Nephron (organoid): ENCODE measurements at regions not wholly inside any gene's neighbourhood (a gene's known extent, or its start where the extent isn't known, plus 50 kb on each side); places are given as distances from the start of the nearest gene placed in this dataset.

ENCODE experiments used
- H3K27ac Mint-ChIP-seq, 3 experiments: 2 replicates each; pipeline ENCODE4 v1.8.0; 2020; ENCODE audit warnings: mixed read lengths in 3 of 3, mild to moderate bottlenecking in 2 of 3, moderate library complexity in 1 of 3
- H3K27me3 Mint-ChIP-seq: 2 replicates; pipeline ENCODE4 v1.8.0; 2021; ENCODE audit warnings: low read depth, mild to moderate bottlenecking, moderate library complexity, mixed read lengths
- H3K36me3 Mint-ChIP-seq: 2 replicates; pipeline ENCODE4 v1.8.0; 2020; ENCODE audit warnings: low read depth, mixed read lengths
- H3K4me1 Mint-ChIP-seq: 2 replicates; pipeline ENCODE4 v1.8.0; 2020; ENCODE audit warnings: mixed read lengths
- H3K4me3 Mint-ChIP-seq, 3 experiments: 2 replicates each; pipeline ENCODE4 v1.8.0; 2020; ENCODE audit warnings: mild to moderate bottlenecking in 3 of 3, mixed read lengths in 3 of 3, moderate library complexity in 2 of 3
- H3K9me3 Mint-ChIP-seq: 2 replicates; pipeline ENCODE4 v1.8.0; 2020; ENCODE audit warnings: mixed read lengths
- TF ChIP-seq, protein P1 (sequence below), 3 experiments: fragments of 200-600 bp; sonication (generic); IDR thresholded peaks; one replicate each; pipeline ENCODE4 v1.5.0; 2021; ENCODE audit warnings: antibody characterized with exemption in 3 of 3; ENCODE audit not compliant: unreplicated experiment in 3 of 3

DNA sequence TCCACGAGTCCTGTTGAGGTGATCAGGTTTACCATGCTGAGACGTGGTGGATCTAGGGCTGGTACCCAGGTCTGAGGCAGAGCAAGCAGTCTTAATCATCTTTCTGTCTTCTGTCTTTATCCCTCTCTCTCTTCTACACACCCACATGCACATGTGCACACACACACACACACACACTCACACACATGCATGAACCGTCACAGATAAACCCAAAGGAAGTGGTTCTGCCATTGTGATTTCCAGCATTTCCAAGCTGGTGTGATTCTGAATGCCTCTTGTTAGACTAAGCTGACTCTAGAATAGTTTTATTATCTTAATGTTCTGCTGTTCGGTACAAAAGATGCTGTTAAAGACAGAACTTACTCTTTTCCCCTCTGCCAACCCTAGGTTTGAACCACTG, 411.8 kb upstream of the SALL1 start:
- H3K9me3 Mint-ChIP-seq: peaks cover 6% of the 10 kb centered on the region
- H3K27ac Mint-ChIP-seq: no peak overlapping the region
- peaks cover 22% of the 10 kb centered on the region for H3K27me3 Mint-ChIP-seq
- peaks cover 3% of the 10 kb centered on the region for H3K36me3 Mint-ChIP-seq
- H3K4me3 Mint-ChIP-seq: no peak overlapping the region
- no peaks in the 10 kb centered on the region for H3K4me1 Mint-ChIP-seq
- TF ChIP-seq, protein P1, sequence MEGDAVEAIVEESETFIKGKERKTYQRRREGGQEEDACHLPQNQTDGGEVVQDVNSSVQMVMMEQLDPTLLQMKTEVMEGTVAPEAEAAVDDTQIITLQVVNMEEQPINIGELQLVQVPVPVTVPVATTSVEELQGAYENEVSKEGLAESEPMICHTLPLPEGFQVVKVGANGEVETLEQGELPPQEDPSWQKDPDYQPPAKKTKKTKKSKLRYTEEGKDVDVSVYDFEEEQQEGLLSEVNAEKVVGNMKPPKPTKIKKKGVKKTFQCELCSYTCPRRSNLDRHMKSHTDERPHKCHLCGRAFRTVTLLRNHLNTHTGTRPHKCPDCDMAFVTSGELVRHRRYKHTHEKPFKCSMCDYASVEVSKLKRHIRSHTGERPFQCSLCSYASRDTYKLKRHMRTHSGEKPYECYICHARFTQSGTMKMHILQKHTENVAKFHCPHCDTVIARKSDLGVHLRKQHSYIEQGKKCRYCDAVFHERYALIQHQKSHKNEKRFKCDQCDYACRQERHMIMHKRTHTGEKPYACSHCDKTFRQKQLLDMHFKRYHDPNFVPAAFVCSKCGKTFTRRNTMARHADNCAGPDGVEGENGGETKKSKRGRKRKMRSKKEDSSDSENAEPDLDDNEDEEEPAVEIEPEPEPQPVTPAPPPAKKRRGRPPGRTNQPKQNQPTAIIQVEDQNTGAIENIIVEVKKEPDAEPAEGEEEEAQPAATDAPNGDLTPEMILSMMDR (IDR thresholded peaks at IDR 0.05; ENCODE audit: unreplicated experiment in 3 of 3): no peak

DNA sequence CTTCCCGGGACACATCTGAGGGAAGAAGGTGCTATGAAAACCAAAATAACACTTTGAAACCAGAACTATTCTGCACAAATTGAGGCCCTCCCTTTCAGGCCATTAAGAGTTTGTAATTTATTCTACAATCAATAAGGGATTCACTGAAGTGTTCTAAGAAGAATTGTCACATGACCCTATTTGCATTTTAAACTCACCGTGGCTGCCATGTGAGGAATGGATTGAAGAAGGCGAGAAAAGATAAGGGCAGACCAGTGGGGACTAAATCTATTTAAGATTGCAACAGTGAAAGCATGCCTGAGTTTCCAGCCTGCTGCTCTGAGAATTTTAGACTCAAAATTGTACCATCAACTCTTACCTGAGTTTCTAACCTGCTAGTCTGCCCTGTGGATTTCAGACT, 408.8 kb upstream of the SALL1 start:
- peaks cover 46% of the 10 kb centered on the region for H3K27me3 Mint-ChIP-seq
- H3K4me3 Mint-ChIP-seq: no peak overlapping the region
- H3K4me1 Mint-ChIP-seq: peaks cover 12% of the 10 kb centered on the region
- H3K27ac Mint-ChIP-seq: no peak overlapping the region
- peaks cover 3% of the 10 kb centered on the region for H3K36me3 Mint-ChIP-seq
- TF ChIP-seq, protein P1 (IDR thresholded peaks at IDR 0.05; ENCODE audit: unreplicated experiment in 3 of 3): no peak
- H3K9me3 Mint-ChIP-seq: peaks cover 6% of the 10 kb centered on the region

DNA sequence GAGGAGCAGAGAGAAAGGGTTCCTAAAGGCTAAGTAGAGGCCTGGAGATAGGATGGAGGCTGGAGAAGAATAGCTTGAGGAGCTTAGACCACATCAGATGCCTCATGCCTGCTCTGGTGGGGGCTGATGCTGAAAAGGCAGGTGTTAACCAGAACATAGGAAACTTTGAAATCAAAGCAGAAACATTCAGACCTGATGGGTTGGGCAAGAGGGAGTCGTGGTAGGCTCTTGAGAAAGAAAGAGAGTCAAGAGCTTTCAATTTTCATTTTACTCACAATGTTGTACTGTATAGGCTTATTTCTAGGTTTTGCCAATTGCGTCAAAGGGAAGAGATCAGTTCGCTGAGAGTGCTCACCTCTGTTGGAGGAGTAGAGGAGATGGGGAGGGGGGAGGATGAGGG, 406.6 kb upstream of the SALL1 start:
- H3K36me3 Mint-ChIP-seq: no peaks in the 10 kb centered on the region
- no peaks in the 10 kb centered on the region for H3K9me3 Mint-ChIP-seq

DNA sequence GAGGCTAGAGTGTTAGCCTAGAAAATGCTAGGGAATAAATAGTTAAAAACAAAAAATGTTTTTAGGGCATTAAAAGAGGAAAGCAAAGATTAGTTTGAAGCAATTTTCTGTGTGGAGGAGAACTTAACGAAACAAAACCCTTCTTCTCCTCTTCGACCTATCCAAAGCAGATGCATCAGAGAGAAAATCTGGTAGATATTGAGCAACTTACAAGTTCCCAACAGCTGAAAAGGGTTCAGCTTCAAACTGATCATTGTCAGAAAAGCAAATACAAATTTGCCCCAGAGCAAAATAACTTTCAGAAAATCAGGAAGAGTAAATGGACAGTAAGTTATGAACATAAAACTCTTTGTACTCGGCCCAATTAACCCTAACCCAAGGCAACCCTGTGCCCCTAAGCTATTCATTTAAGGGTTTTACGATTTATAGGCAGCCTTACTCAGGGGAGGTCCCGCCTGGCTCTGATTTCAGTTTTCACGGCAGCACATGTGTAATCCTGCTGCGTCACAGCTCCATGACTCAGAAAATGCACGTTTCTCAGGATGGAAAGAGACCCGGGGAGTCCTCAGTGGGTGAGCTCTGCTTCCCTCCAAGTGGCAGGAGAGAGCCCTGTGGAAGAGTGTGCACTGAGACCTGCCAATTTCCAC, 405.7 kb upstream of the SALL1 start:
- peaks cover 43% of the 10 kb centered on the region for H3K27me3 Mint-ChIP-seq
- TF ChIP-seq, protein P1 (IDR thresholded peaks at IDR 0.05; ENCODE audit: unreplicated experiment in 3 of 3): no peak
- H3K4me1 Mint-ChIP-seq: peaks cover 12% of the 10 kb centered on the region
- peak overlapping the region in 1 of 3 experiments; percentile 15 for H3K27ac Mint-ChIP-seq
- H3K4me3 Mint-ChIP-seq: no peak overlapping the region
- no peaks in the 10 kb centered on the region for H3K9me3 Mint-ChIP-seq
- no peaks in the 10 kb centered on the region for H3K36me3 Mint-ChIP-seq

More for the DNA sequence above, 406.6 kb upstream of the SALL1 start:
- Mint-ChIP-seq H3K4me1 (peaks cover 12% of the 10 kb centered on the region), H3K27me3 (peaks cover 46% of the 10 kb centered on the region), H3K27ac (no peak overlapping the region), H3K4me3 (no peak overlapping the region)
- TF ChIP-seq, protein P1 (IDR thresholded peaks at IDR 0.05; ENCODE audit: unreplicated experiment in 3 of 3): no peak

DNA sequence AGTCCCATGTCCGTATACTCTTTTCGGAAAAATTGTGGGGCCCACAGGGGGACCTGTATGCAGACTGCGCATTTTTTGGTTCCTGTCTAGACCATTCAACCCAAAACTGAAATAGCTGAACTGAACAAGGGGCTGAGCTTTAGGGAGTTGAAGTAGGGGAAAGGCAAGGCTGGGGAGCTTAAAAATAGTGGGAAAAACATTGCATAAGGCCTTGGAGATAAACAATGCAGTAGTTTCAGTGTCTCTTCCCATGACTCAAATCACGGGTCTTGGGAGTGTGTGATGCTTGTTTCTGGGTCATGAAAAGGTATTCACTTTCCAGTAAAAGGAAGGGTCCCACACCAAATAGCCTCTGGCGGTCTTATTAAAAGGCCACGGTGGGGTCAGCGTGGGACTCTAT, 402.8 kb upstream of the SALL1 start:
- peaks cover 35% of the 10 kb centered on the region for H3K27me3 Mint-ChIP-seq
- H3K4me1 Mint-ChIP-seq: peaks cover 12% of the 10 kb centered on the region
- H3K4me3 Mint-ChIP-seq: no peak overlapping the region
- peaks cover 3% of the 10 kb centered on the region for H3K36me3 Mint-ChIP-seq
- H3K9me3 Mint-ChIP-seq: no peaks in the 10 kb centered on the region
- TF ChIP-seq, protein P1 (IDR thresholded peaks at IDR 0.05; ENCODE audit: unreplicated experiment in 3 of 3): no peak
- no peak overlapping the region for H3K27ac Mint-ChIP-seq

DNA sequence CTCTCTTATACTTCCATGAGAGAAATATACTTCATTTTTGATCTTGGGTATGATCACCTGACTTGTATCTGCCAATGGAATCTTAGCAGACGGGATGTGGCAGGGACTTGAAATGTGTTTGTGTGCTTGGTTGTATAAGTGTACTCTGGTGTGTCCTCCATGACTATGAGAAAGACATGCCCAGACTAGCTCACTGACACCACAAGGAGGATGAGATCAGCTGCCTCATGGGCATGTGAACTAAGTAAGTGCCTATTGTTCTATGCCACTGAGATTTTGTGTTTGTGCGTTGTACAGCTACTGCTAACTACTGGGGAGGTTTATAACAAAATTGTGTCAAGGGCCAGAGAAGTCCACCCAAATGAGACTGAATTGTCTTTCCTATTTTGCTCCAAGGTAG, 402.2 kb upstream of the SALL1 start:
- Mint-ChIP-seq H3K27ac (no peak overlapping the region), H3K4me3 (no peak overlapping the region), H3K36me3 (peaks cover 3% of the 10 kb centered on the region), H3K9me3 (no peaks in the 10 kb centered on the region), H3K27me3 (peaks cover 33% of the 10 kb centered on the region), H3K4me1 (peaks cover 12% of the 10 kb centered on the region)
- TF ChIP-seq, protein P1 (IDR thresholded peaks at IDR 0.05; ENCODE audit: unreplicated experiment in 3 of 3): no peak
